ENCODE measurements at regions not wholly inside any gene's neighbourhood (a gene's known extent, or its start where the extent isn't known, plus 50 kb on each side); places are given as distances from the start of the nearest gene placed in this dataset.
"Not testable (repeated sequence)": the region's sequence is repeated elsewhere in the genome, so short reads cannot be mapped to it uniquely, and the experiment has no call there.

- H3K27ac ChIP-seq, result no peak overlapping the region
- POLR2A ChIA-PET (ENCODE audit: low non-redundant PET), result no interaction called here
- CTCF ChIA-PET, result interaction anchor here (1.0 kb wide), 1 partner anchor 17 kb away, joined by 5 read pairs; no protein-coding TSS in a partner anchor
- TF ChIP-seq CTCF (conservative IDR thresholded peaks at IDR 0.05; ENCODE audit: low read depth), result no peak
- peak; percentile 29 for DNase-seq (ENCODE audit: low spot score)
Measured at GRCh38 chr6:27591699-27592480, 119.0 kb upstream of the ZNF184 start.

- H3K27ac ChIP-seq; POLR2A ChIA-PET (ENCODE audit: low non-redundant PET); DNase-seq (ENCODE audit: low spot score): not testable (repeated sequence)
- CTCF ChIA-PET, result interaction anchor here (1.1 to 1.4 kb wide), 2 partner anchors 23 to 25 kb away, joined by 3 read pairs; no protein-coding TSS in a partner anchor
Measured at GRCh38 chr6:27585316-27585715, 112.4 kb upstream of the ZNF184 start.

- ChIA-PET CTCF (interaction anchor here (1.4 kb wide), 1 partner anchor 24 kb away, joined by 3 read pairs; no protein-coding TSS in a partner anchor), POLR2A (ENCODE audit: low non-redundant PET) (no interaction called here)
- no peak for DNase-seq (ENCODE audit: low spot score)
- no peak overlapping the region for H3K27ac ChIP-seq
- no peak for TF ChIP-seq CTCF (conservative IDR thresholded peaks at IDR 0.05; ENCODE audit: low read depth)
Measured at GRCh38 chr6:27584326-27584725, 111.4 kb upstream of the ZNF184 start.

- ChIA-PET POLR2A (ENCODE audit: low non-redundant PET) (no interaction called here), CTCF (interaction anchor here (0.6 kb wide), 1 partner anchor 1257 kb away, joined by 4 read pairs; no protein-coding TSS in a partner anchor)
- H3K27ac ChIP-seq, result no peak overlapping the region
- TF ChIP-seq CTCF (conservative IDR thresholded peaks at IDR 0.05; ENCODE audit: low read depth), result no peak
- DNase-seq (ENCODE audit: low spot score), result no peak
Measured at GRCh38 chr6:27582928-27583725, 110.2 kb upstream of the ZNF184 start.

GRCh38 chr6:27579973-27580372 lies 107.1 kb upstream of the ZNF184 start:
- POLR2A ChIA-PET (ENCODE audit: low non-redundant PET), result no interaction called here
- CTCF ChIA-PET, result no interaction called here
- no peak for TF ChIP-seq CTCF (conservative IDR thresholded peaks at IDR 0.05; ENCODE audit: low read depth)
- no peak for DNase-seq (ENCODE audit: low spot score)
- H3K27ac ChIP-seq, result no peak overlapping the region

GRCh38 chr6:27577922-27578321 lies 105.0 kb upstream of the ZNF184 start:
- no peak for TF ChIP-seq CTCF (conservative IDR thresholded peaks at IDR 0.05; ENCODE audit: low read depth)
- ChIA-PET POLR2A (ENCODE audit: low non-redundant PET) (no interaction called here), CTCF (no interaction called here)
- H3K27ac ChIP-seq, result no peak overlapping the region
- DNase-seq (ENCODE audit: low spot score), result no peak

Data from RWPE1 (cell line).